ENCODE measurements at regions not wholly inside any gene's neighbourhood (a gene's known extent, or its start where the extent isn't known, plus 50 kb on each side); places are given as distances from the start of the nearest gene placed in this dataset.

DNA sequence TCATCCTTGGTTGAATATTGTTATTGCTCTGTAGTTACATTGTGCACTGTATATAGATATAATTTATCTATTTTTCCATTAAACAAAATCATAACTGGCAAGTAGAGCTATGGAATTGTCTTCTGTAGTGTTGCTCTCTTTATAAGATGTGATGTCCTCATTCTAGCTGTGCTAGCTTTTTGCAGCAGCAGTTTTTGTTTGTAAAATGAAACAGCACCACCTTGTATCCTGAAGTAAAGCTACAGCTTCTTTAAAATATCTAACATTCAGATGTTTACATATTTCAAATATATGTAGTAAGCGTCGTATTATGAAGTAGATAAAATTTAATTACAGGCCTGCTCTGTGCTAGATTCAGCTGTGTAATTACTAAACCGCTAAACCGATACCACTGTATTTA, 328.8 kb upstream of the MANEA start:
- TF ChIP-seq CBX5 (IDR thresholded peaks at IDR 0.05; ENCODE audit: low read depth, low read length): no peak
- TF ChIP-seq, protein P1, sequence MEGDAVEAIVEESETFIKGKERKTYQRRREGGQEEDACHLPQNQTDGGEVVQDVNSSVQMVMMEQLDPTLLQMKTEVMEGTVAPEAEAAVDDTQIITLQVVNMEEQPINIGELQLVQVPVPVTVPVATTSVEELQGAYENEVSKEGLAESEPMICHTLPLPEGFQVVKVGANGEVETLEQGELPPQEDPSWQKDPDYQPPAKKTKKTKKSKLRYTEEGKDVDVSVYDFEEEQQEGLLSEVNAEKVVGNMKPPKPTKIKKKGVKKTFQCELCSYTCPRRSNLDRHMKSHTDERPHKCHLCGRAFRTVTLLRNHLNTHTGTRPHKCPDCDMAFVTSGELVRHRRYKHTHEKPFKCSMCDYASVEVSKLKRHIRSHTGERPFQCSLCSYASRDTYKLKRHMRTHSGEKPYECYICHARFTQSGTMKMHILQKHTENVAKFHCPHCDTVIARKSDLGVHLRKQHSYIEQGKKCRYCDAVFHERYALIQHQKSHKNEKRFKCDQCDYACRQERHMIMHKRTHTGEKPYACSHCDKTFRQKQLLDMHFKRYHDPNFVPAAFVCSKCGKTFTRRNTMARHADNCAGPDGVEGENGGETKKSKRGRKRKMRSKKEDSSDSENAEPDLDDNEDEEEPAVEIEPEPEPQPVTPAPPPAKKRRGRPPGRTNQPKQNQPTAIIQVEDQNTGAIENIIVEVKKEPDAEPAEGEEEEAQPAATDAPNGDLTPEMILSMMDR (IDR thresholded peaks at IDR 0.05; ENCODE audit: control extremely low read depth in 1 of 3, insufficient read depth in 1 of 3, low read depth in 1 of 3, low read length in 3 of 3): no peak
- no peak for TF ChIP-seq EP300 (IDR thresholded peaks at IDR 0.05; ENCODE audit: borderline replicate concordance in 1 of 2, low read depth in 2 of 2, low read length in 2 of 2)
- no peak for TF ChIP-seq GABPA (IDR thresholded peaks at IDR 0.05; ENCODE audit: borderline replicate concordance, insufficient read depth, low read length)
- TF ChIP-seq JUND (IDR thresholded peaks at IDR 0.05; ENCODE audit: low read length): no peak
- no peak for TF ChIP-seq MAFK (IDR thresholded peaks at IDR 0.05; ENCODE audit: low read depth, low read length)
- TF ChIP-seq RXRA (IDR thresholded peaks at IDR 0.05; ENCODE audit: insufficient read depth, low read depth, low read length): no peak
